GM18498 (cell line): ENCODE measurements at regions not wholly inside any gene's neighbourhood (a gene's known extent, or its start where the extent isn't known, plus 50 kb on each side); places are given as distances from the start of the nearest gene placed in this dataset.
"Not testable (repeated sequence)": the region's sequence is repeated elsewhere in the genome, so short reads cannot be mapped to it uniquely, and the experiment has no call there.

Experiments
- ATAC-seq: cut with Tn5 transposase; IDR thresholded peaks from one replicate; pipeline ENCODE4 v1.9.1; 2021; ENCODE audit warnings: mild to moderate bottlenecking, moderate library complexity; ENCODE audit not compliant: unreplicated experiment

DNA sequence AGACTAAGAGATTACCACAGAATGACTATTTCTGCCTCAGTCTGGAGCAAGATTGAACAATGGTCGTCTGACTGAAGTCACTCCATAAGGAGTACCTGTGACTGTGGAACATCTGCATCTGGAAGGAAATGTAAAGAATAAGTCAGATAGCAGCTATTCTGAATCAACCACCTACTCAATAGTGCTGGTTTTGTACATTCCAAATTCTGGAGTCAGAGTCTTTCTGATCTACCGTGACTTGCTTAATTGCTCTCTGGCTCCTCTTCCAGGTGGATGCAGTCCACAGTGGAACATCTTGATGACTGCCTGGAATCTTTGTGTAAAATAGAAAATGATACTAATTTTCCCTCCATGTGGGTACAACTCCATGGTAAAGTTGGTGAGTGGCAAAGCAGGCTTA is 156.3 kb upstream of the SEMA3C start:
- ATAC-seq = no peak

DNA sequence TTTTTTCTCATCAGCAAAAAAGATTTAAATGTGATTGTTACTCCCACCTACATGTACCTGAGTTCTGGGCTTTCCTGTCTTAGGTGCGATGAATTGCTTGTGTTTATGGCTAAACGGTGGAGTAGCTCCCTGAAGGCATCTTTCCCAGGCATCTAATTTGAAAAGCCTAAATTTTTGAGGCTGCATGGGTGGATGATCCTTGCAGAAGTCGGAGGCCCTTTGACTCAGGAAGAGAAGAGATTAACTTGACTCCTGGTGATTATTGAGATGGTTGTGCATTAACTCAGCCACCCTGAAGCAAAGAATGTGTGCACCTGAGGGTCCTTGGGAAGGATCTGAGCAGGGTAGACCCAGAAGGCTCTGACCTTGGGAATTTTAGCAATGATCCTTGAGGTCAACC is 155.6 kb upstream of the SEMA3C start:
- ATAC-seq = no peak

DNA sequence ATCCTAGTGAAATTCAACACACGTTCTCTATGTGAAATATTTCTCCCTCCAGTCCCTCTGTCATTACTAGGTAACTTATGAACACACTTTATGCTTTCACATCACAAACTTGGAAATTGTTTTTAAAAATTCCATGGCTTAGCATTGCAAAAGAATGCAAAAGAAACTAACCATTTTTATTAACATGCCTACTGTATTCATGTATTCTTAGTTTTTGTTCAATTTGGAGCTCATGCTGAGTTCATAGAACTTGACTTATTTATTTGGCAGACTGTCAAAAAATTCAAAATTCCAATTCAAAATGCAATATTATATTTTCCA is 155.0 kb upstream of the SEMA3C start:
- no peak for ATAC-seq

DNA sequence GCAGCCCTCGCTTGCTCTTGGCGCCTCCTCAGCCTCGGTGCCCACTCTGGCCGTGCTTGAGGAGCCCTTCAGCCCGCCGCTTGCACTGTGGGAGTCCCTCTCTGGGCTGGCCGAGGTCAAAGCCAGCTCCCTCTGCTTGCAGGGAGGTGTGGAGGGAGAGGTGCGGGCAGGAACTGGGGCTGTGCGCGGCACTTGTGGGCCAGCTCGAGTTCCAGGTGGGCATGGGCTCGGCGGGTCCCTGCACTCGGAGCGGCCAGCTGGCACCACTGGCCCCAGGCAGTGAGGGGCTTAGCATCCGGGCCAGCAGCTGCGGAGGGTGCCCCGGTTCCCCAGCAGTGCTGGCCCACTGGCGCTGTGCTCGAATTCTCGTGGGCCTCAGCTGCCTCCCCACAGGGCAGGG is 152.1 kb upstream of the SEMA3C start:
- ATAC-seq = no peak

DNA sequence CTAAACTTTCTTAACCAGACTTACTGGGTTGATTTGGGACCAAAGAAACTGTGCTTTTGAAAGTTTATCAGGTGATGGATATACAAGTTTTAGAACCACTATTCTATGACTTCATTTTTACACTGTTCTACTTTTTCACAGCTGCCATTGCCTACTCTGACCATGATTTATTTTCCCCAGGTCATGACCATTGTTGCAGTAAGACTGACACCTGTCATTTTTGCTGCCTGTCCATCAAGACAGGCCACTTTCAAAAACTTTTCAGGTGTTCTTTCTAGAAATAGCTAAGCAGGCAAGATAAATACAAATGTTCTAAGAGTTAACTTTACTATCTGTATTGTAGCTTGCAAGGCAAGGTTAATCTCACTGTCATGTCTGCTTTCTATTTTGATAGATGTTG is 147.9 kb upstream of the SEMA3C start:
- no peak for ATAC-seq

DNA sequence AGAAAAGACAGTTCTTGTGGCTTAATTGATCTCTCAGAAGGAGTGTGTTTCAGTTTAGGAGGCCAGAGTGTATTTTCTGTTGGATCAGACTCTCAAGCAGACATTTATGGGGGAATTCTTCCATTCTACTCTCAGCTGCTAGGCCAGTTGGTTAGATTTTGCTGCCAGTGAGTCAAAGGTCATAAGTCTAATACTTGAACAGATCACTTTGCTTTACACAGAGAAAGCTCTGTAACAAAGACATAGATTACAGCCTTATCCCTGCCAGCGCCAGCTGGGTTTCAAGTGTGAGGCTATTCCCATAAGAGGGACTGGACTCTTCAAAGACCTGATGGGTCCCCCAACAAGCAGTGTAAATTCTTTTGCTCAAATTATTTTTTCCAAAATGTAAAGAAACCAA is 145.6 kb upstream of the SEMA3C start:
- no peak for ATAC-seq

DNA sequence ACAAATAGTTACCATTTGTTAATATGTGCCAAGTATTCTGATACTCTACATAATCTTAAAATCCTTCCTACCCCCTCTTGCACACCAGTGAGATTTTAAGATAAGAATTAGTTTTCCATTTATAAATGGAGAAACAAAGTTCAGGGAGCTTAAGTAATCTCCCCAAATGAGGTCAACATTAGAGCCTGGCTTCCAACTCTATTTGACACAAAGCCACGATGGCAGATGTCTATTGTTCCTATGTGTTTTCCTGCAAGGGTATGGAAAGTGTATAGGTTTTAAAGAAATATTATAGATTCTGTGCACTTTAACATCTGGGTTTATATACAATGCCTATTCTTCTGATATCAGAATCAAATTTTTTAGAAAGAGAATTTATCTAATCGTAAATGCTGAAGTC is 143.9 kb upstream of the SEMA3C start:
- no peak for ATAC-seq

DNA sequence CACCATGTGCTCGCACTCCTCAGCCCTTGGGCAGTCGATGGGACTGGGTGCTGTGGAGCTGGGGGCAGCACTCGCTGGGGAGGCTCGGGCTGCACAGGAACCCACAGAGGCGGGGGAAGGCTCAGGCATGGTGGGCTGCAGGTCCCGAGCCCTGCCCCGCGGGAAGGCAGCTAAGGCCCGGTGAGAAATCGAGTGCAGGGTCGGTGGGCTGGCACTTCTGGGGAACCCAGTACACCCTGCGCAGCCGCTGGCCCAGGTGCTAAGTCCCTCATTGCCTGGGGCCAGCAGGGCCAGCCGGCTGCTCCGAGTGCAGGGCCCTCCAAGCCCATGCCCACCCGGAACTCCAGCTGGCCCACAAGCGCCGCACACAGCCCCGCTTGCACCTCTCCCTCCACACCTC is 138.6 kb upstream of the SEMA3C start:
- not testable (repeated sequence) for ATAC-seq

DNA sequence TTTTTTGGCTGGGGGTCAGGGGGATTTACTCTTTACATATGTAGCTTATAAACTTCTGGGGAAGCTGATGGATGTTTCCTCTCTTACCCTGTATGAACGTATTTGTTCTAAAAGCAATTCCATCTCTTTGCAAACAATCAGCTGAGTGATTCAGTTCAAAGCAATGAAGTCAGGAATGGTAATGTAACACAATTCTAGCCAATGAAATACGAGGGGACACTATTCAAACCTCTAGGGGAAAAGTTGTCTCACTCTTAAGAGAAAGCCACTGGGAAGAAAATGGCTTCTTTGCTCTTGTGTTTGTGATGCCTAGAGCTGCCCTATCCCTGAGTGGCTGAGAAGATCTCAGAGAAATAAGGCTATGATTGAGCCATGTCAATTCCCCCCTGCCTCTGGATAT is 134.8 kb upstream of the SEMA3C start:
- ATAC-seq = no peak

DNA sequence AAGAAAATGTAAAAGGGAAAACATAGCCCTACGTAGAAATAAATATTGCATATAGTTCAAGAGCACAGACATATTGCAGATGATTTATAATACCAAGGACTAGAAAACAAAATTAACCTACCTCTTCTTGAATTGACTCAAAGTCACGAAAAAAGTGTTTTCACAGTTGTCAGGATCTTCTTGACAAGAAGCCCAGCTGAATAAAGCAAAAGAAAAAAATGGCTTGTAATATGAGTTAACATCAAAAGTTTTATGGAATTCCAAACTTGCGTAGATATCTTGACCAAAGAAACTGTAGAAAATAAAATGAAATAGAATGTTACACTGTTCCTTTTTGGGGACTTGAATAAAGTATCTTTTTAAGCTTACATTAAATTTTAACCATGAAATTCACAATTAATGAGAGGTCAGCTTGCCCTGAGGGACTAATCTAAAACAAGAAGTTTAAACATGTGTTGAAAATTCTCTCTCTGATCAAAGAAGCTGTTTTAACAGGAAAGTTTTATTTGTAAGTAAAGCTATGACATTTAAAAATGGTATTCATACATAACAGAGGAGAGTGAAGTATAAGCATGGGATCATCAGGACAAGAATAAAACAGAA is 133.1 kb upstream of the SEMA3C start:
- no peak for ATAC-seq

DNA sequence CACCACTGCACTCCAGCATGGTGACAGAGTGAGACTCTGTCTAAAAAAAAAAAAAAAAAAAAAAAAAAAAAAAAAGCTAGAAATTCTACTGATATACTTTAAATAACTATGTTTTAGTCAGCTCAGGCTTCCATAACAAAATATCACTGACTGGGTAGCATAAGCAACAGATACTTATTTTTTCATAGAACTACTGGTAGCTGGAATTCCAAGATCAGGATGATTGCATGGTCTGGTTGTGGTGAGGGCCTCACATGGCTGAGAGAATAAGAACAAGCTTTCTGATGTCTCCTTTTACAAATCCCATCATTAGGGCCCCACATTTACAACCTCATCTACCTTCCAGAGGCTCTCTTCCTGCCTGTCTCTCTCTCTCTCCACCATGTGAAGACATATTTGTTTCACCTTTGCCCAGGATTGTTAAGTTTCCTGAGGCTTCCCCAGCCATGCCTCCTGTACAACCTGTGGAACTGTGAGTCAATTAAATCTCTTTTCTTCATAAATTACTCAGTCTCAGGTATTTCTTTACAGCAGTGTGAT is 126.7 kb upstream of the SEMA3C start:
- ATAC-seq = no peak

DNA sequence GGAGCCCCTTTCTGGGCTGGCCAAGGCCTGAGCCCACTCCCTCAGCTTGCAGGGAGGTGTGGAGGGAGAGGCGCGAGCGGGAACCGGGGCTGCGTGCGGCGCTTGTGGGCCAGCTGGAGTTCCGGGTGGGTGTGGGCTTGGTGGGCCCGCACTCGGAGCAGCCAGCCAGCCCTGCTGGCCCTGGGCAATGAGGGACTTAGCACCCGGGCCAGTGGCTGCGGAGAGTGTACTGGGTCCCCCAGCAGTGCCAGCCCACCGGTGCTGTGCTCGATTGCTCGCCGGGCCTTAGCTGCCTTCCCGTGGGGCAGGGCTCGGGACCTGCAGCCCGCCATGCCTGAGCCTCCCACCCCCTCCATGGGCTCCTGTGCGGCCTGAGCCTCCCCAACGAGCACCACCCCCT is 123.8 kb upstream of the SEMA3C start:
- not testable (repeated sequence) for ATAC-seq

DNA sequence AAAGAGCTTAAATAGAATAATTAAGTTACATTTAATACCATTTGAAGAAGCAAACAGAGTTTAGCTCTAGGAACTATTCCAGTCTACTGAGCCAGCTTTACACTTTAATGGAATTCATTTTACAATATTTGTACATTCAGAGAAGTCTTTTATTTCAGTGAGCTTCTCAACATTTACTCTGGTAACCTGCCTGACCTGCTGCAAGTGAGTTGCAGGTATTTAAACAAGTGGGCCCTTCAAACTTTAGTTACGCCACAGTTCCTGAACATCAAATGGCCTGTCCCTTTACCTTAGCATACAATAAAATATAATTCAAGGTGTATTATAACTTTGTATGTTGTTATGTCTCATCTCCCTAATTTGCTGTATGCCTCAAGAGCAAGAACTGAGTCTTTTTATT is 121.6 kb upstream of the SEMA3C start:
- no peak for ATAC-seq

DNA sequence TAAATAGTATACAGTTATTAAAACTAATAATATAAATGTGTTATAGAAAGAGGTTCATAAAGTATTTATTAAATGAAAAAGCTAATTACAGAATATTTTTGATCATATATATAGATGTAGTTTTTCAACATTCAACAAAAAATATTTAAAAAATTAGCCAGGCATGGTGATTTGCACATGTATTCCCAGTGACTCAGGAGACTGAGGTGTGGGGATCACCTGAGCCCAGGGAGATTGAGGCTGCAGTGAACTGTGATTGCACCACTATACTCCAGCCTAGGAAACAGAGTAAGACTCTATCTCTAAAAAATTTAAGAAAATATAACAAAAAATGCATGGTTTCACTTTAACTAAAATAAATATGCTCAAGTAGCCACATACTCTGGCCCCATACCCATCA is 118.0 kb upstream of the SEMA3C start:
- no peak for ATAC-seq

DNA sequence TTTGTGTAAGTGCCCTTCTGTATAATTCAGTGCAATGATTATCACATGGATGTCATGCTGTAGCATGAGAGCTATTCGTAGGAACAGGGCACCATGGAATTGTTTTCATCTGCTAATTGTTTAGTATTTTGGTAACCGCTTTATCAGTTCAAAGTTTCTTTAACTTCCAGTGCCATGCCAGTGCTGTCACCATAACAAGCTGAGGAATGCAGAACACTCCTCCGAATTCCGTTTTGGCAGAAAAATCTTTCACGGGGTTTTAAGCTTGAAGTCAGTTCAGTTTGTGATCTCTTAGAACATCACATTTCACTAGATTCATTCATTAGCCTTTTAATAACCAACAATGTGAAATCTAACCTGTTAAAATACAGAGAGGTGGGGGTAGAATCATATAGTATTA is 117.2 kb upstream of the SEMA3C start:
- no peak for ATAC-seq

DNA sequence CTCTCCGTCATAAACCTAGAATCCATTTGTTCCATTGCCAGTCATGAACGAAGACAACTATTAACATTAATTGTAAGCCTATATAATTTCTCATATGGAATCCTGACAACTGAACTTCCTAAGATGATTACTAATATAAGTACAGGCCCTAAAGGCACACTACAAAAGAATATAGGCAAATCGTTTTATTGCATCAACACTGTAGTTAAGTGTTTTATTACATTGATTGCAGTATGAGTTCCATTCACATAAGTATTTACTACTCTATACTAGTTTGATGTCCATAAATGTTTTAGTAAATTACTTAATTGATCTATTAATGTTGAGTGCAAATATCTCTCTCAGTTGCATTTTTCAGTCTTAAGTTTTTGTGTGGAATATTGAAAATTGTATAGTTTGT is 113.1 kb upstream of the SEMA3C start:
- no peak for ATAC-seq

DNA sequence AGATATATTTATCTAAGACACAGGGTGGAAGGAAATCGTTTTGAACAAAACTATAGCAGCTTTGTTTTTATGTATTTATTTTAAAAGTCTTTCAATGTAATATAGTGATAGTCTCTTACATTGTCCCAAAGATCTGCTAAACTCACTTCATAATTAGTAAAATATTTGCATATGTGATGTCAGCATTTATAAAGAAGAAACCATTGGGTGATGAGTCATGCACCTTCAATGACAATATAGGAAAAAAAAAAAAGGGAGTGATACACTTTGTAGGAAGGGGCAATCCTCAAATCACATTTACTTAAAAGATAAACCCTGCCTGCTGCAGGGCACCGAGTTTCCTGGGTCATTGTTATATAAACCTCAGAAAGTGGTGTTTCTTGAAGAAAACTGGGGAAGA is 112.4 kb upstream of the SEMA3C start:
- no peak for ATAC-seq

DNA sequence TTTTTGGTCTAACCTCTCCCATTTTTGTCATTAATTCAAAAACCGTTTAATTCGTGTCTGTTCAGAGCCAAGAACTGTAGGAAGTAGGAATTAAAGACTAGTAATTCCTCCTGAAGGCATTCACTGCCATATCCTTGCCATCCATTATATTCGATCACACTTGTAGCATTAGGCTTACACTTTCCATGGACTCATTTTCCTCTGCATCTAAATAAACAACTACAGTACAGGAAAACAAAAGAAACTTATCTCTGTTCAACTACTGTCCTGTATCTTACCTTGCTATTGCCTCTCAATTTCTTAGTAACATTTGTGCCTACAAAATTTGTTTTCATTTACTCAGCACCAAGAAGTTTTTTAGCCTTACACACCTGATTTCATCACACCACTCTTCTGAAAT is 111.6 kb upstream of the SEMA3C start:
- ATAC-seq = no peak

DNA sequence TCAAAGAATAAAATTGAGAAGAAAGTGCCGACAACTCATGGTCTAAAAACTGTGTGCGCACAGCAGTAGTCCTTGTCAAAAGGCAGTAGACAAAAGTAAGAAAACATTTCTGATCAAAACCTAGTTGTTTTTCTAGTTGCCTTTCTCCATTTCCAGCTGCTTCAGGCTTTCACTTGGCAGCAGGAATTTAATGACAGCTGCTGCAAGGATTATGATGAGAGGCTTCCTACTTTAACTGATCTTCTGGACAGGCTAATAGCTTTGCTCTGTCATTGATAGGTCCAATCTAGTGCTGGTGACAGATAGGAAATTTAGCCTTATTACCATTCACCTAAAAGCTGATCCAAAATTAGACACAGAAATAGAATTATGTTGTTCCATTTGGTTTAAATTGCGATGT is 110.7 kb upstream of the SEMA3C start:
- ATAC-seq = no peak

DNA sequence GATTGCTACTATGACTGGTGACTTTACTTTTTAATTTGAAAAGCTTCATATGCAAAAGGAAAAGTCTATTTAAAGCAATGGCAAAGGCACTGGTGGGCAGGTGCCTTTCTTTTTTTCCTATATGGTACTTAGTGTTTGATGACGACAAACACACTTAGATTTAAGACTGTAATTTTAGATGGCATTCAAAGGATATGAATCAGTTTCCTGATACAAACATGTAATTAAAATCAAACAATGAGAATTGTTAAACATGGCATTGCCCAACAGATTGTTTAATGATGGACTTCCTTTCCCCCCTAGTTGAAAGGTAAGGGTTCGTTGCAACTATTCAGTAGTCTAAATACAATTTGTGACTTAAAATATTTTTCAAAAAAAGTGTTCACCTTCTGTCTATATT is 106.5 kb upstream of the SEMA3C start:
- no peak for ATAC-seq

DNA sequence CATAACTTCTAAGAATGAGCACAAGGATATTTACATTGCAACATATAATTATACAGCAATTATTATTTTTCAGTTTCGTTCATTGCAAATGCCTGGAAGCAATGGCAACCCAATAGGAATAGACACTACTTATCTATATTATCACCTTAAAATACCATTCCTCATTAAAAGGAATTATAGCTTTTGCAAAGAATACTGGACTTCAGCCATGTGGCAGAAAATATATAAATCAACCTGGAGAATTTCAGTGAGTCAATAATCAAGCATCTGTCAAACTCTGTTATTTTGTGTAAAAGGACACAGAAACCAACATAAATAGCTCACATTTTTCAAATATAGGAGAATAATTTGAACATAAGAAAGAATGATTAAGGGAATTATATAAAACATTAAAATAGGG is 96.1 kb upstream of the SEMA3C start:
- no peak for ATAC-seq

DNA sequence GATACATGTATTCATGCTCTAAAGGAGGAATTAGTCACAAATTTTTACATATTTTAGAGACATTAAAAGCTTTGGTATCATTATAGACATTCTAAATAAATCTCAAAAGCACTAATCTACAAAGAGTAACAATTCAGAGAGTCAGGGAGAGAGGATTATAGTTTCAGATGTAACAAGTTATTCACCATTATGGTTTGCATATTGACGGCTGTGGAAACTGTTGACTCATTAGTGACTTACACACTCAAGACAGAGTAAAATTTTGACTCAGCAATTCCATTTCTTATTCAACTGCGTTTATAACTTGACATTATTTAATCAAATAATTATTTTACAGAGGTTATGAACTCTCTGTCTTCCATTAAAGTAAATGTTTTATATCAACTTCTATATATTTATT is 95.4 kb upstream of the SEMA3C start:
- no peak for ATAC-seq

DNA sequence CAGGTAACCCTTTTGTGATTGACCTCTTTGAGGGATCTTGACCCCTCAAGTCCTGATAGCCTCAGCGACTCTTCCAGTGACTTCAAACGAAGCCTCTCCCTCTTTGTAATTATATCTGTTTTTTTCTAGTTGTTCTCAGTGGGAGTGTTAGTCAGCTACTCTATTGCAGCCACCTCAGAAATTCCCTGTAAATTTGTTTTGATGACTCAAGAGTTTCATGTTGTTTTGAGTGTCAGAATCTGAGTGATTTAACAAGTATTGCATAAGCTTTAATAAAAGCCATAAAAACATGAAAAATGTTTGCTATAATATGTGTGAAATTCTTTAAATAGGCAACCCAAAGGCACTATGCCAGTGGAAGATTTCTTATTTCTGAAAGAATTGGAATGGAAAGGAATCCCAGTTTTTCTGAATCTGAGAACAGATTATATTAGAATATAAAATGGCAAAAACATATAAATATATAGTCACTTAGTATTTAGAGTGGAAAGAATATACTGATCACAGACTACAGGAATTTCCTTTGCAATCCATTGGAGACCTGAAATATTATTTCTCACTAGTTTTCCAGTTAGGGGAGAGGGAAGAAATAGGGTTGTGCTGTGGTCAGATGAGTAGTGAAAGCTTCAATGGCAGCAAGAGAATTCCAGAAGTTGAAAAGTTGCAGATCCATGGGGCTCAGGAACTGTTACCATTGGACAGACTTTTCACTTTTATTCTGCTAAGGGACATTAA is 94.4 kb upstream of the SEMA3C start:
- no peak for ATAC-seq
